ENCODE measurements at regions not wholly inside any gene's neighbourhood (a gene's known extent, or its start where the extent isn't known, plus 50 kb on each side); places are given as distances from the start of the nearest gene placed in this dataset.

DNA sequence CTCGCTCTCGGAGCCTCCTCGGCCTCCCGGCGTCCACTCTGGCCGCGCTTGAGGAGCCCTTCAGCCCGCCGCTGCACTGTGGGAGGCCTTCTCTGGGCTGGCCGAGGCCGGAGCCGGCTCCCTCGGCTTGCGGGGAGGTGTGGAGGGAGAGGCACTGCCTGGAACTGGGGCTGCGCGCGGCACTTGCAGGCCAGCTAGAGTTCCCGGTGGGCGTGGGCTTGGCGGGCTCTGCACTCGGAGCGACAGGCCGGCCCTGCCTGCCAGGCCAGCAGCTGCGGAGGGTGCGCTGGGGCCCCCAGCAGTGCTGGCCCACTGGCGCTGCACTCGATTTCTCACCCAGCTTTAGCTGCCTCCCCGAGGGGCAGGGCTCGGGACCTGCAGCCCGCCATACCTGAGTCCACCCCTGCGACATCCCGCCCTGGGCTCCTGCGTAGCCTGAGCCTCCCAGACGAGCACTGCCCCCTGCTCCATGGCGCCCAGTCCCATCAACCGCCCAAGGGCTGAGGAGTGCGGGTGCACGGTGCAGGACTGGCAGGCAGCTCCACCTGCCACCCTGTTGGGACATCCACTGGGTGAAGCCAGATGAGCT, 765.0 kb downstream of the IGSF11 start:
- TF ChIP-seq EZH2phosphoT487 (IDR thresholded peaks at IDR 0.05; ENCODE audit: borderline replicate concordance, low read length) (no peak), EZH2 (IDR thresholded peaks at IDR 0.05; ENCODE audit: low read length, unreplicated experiment) (no peak)

All from PC-3 (cell line).